ENCODE measurements at regions not wholly inside any gene's neighbourhood (a gene's known extent, or its start where the extent isn't known, plus 50 kb on each side); places are given as distances from the start of the nearest gene placed in this dataset.
"Not testable (repeated sequence)": the region's sequence is repeated elsewhere in the genome, so short reads cannot be mapped to it uniquely, and the experiment has no call there.

- not testable (repeated sequence) for TF ChIP-seq TAF1, POLR2A (IDR thresholded peaks at IDR 0.05; ENCODE audit: low read depth, low read length)
Observed at GRCh38 chr15:59783774-59784520, 94.8 kb upstream of the BNIP2 start.

All from GM12891 (cell line).